Ectodermal cell (in vitro differentiated cells): ENCODE measurements at regions not wholly inside any gene's neighbourhood (a gene's known extent, or its start where the extent isn't known, plus 50 kb on each side); places are given as distances from the start of the nearest gene placed in this dataset.

Experiments used
- H3K27ac ChIP-seq: 2 replicates; pipeline ENCODE4 v1.7.0; 2013; ENCODE audit warnings: mild to moderate bottlenecking, low read depth, low read length; ENCODE audit not compliant: insufficient read depth, poor library complexity, severe bottlenecking
- H3K27me3 ChIP-seq: 2 replicates; pipeline ENCODE4 v1.7.0; 2013; ENCODE audit warnings: mild to moderate bottlenecking, low read length; ENCODE audit not compliant: insufficient read depth, control insufficient read depth, poor library complexity, severe bottlenecking
- H3K36me3 ChIP-seq: one replicate; pipeline ENCODE4 v1.7.0; 2013; ENCODE audit warnings: low read length; ENCODE audit not compliant: control insufficient read depth, insufficient read depth
- H3K4me1 ChIP-seq: one replicate; pipeline ENCODE4 v1.7.0; 2013; ENCODE audit warnings: low read length; ENCODE audit not compliant: control insufficient read depth, insufficient read depth
- H3K4me3 ChIP-seq: 2 replicates; pipeline ENCODE4 v1.7.0; 2013; ENCODE audit warnings: low read depth, low read length, control low read depth; ENCODE audit not compliant: insufficient read depth
- H3K9me3 ChIP-seq: 2 replicates; pipeline ENCODE4 v1.7.0; 2013; ENCODE audit warnings: mild to moderate bottlenecking, low read length, moderate library complexity; ENCODE audit not compliant: control insufficient read depth
- WGBS, 2 experiments: methylation state at CpG; one replicate each; pipeline ENCODE4 v1.1.7; 2013; ENCODE audit warnings: missing lambda C conversion rate in 2 of 2; 5-methylcytosine and 5-hydroxymethylcytosine counted together

GRCh38 chr3:7793786-7794185, 707.8 kb upstream of the LMCD1 start:
- WGBS, 2 experiments: 94 to 97% methylated on average over 5 of the region's 5 CpGs

DNA sequence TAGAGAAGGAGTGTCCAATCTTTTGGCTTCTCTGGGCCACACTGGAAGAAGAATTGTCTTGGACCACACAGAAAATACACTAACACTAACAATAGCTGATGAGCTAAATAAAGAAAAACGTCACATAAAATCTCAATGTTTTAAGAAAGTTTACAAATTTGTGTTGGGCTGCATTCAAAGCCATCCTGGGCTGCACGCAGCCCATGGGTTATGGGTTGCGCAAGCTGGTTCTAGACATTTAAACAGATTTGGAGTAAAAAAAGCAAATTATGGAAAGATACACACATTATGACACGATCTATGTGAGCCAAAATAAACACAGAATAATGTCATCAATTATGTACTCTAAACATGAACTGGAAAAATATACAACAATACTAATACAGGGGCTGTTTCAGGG, 703.3 kb upstream of the LMCD1 start:
- no peak overlapping the region for H3K27ac ChIP-seq
- H3K4me1 ChIP-seq: no peaks in the 10 kb centered on the region
- no peaks in the 10 kb centered on the region for H3K9me3 ChIP-seq
- H3K4me3 ChIP-seq: no peak overlapping the region
- no peaks in the 10 kb centered on the region for H3K27me3 ChIP-seq
- H3K36me3 ChIP-seq: no peaks in the 10 kb centered on the region
- 80 to 91% methylated on average over 4 of the region's 4 CpGs for WGBS, 2 experiments

More at GRCh38 chr3:7793786-7794185, 707.8 kb upstream of the LMCD1 start:
- Histone ChIP-seq H3K36me3 (no peaks in the 10 kb centered on the region), H3K9me3 (no peaks in the 10 kb centered on the region), H3K4me1 (no peaks in the 10 kb centered on the region), H3K4me3 (no peak overlapping the region), H3K27me3 (no peaks in the 10 kb centered on the region), H3K27ac (no peak overlapping the region)

DNA sequence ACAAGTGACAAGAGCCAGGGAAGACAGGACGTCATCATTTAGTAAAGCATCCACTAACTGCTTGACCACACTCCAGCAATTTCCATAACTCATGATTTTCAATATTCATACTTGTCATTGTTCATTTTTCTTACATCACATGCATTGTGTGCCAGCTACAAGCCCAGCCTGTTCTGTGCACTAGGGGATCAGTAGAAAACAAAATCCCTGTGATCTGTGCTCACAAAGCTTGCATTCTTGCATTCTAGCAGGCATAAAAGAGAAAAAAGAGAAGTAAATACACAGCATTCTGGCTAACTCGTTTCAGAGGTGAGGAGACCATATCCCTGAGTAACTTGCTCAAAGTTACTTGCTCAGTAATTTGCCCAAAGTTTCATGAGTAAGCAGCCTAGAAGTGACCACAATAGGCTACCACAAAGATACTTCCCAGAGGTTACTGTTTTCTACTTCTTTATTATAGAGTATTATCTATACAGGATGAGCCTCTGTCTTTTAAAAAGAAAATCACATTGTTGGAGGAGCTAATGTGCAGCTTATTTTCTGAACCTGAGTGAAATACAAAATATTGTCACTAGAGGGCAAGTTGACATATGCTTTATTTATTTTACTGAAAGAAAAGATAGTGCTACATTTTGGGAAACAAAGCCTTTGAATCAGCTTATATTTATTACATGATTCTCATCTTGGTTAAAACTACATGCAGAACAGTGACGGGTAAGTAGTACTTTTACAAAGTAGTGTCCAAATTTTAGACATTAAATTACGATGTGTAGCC, 701.4 kb upstream of the LMCD1 start:
- Histone ChIP-seq H3K27me3 (no peaks in the 10 kb centered on the region), H3K9me3 (no peaks in the 10 kb centered on the region), H3K27ac (no peak overlapping the region), H3K4me3 (no peak overlapping the region), H3K36me3 (no peaks in the 10 kb centered on the region), H3K4me1 (no peaks in the 10 kb centered on the region)
- WGBS, 2 experiments: 73 to 84% methylated on average over 4 of the region's 4 CpGs

GRCh38 chr3:7812490-7812889, 689.1 kb upstream of the LMCD1 start:
- Histone ChIP-seq H3K27ac (no peak overlapping the region), H3K9me3 (no peaks in the 10 kb centered on the region), H3K4me1 (no peaks in the 10 kb centered on the region), H3K27me3 (no peaks in the 10 kb centered on the region), H3K36me3 (no peaks in the 10 kb centered on the region), H3K4me3 (no peak overlapping the region)
- WGBS, 2 experiments: 95% methylated on average over 3 of the region's 3 CpGs

- WGBS, 2 experiments: 74 to 89% methylated on average over 1 of the region's 1 CpG
- Histone ChIP-seq H3K27ac (no peak overlapping the region), H3K4me1 (no peaks in the 10 kb centered on the region), H3K36me3 (no peaks in the 10 kb centered on the region), H3K4me3 (no peak overlapping the region), H3K9me3 (no peaks in the 10 kb centered on the region), H3K27me3 (no peaks in the 10 kb centered on the region)
Observed at GRCh38 chr3:7813365-7813764, 688.3 kb upstream of the LMCD1 start.

DNA sequence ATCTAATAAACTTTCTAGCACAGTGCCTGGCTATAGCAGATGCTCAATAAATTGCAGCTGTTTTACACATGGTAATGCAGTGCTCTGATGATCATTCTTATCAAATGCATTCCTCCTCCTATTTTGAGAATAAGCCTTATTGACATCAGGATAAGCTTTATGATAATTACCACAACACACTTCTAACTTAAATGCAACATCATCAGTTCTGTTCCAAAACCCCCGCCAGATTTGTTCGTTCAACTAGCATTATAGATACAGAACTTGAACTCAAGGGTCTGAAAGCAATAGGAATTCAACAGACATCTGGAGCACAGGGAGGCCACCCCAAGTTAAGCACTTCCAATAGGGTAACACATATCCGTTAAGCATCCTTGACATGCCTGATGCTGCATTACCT, 684.4 kb upstream of the LMCD1 start:
- Histone ChIP-seq H3K27me3 (no peaks in the 10 kb centered on the region), H3K9me3 (no peaks in the 10 kb centered on the region), H3K27ac (no peak overlapping the region), H3K4me3 (no peak overlapping the region), H3K36me3 (no peaks in the 10 kb centered on the region), H3K4me1 (no peaks in the 10 kb centered on the region)
- 75 to 83% methylated on average over 3 of the region's 3 CpGs for WGBS, 2 experiments

- Histone ChIP-seq H3K27me3 (no peaks in the 10 kb centered on the region), H3K9me3 (no peaks in the 10 kb centered on the region), H3K36me3 (no peaks in the 10 kb centered on the region), H3K27ac (no peak overlapping the region), H3K4me3 (no peak overlapping the region), H3K4me1 (no peaks in the 10 kb centered on the region)
- WGBS, 2 experiments: 94 to 99% methylated on average over 2 of the region's 2 CpGs
Observed at GRCh38 chr3:7820969-7821368, 680.7 kb upstream of the LMCD1 start.

- H3K4me3 ChIP-seq: no peak overlapping the region
- no peaks in the 10 kb centered on the region for H3K9me3 ChIP-seq
- no peak overlapping the region for H3K27ac ChIP-seq
- no peaks in the 10 kb centered on the region for H3K36me3 ChIP-seq
- no peaks in the 10 kb centered on the region for H3K27me3 ChIP-seq
- H3K4me1 ChIP-seq: no peaks in the 10 kb centered on the region
- no CpG with 5 or more reads among the region's 1 CpG for WGBS, 2 experiments
Observed at GRCh38 chr3:7821858-7822257, 679.8 kb upstream of the LMCD1 start.

- no peaks in the 10 kb centered on the region for H3K9me3 ChIP-seq
- H3K36me3 ChIP-seq: no peaks in the 10 kb centered on the region
- H3K4me1 ChIP-seq: no peaks in the 10 kb centered on the region
- no peak overlapping the region for H3K27ac ChIP-seq
- H3K4me3 ChIP-seq: no peak overlapping the region
- 95 to 100% methylated on average over 1 of the region's 1 CpG for WGBS, 2 experiments
- no peaks in the 10 kb centered on the region for H3K27me3 ChIP-seq
Observed at GRCh38 chr3:7841451-7841850, 660.2 kb upstream of the LMCD1 start.

- Histone ChIP-seq H3K9me3 (no peaks in the 10 kb centered on the region), H3K27me3 (no peaks in the 10 kb centered on the region), H3K4me3 (no peak overlapping the region), H3K27ac (no peak overlapping the region), H3K36me3 (no peaks in the 10 kb centered on the region), H3K4me1 (no peaks in the 10 kb centered on the region)
- WGBS, 2 experiments: no CpG with 5 or more reads among the region's 1 CpG
Observed at GRCh38 chr3:7843441-7843840, 658.2 kb upstream of the LMCD1 start.
